Hepatocyte (in vitro differentiated cells): ENCODE measurements at regions not wholly inside any gene's neighbourhood (a gene's known extent, or its start where the extent isn't known, plus 50 kb on each side); places are given as distances from the start of the nearest gene placed in this dataset.

ENCODE experiments used
- CTCF ChIP-seq: fragments of 200-600 bp; sonication (generic); IDR thresholded peaks from 2 replicates; pipeline ENCODE4 v1.5.1; 2016; ENCODE audit warnings: antibody characterized with exemption, mild to moderate bottlenecking; ENCODE audit not compliant: poor library complexity
- EZH2 ChIP-seq: fragments of 200-600 bp; sonication (generic); IDR thresholded peaks from 2 replicates; pipeline ENCODE4 v1.6.1; 2016; ENCODE audit warnings: antibody characterized with exemption, mild to moderate bottlenecking, borderline replicate concordance
- EZH2phosphoT487 ChIP-seq: fragments of 200-600 bp; sonication (generic); IDR thresholded peaks from one replicate; pipeline ENCODE4 v1.6.1; 2018; ENCODE audit warnings: antibody characterized with exemption, mild to moderate bottlenecking, low read depth, moderate library complexity; ENCODE audit not compliant: unreplicated experiment, severe bottlenecking

GRCh38 chr12:98144953-98145352 is 370.4 kb upstream of the TMPO start:
- TF ChIP-seq CTCF (no peak), EZH2 (no peak), EZH2phosphoT487 (no peak)
